IPS DF 6.9 (cell line): ENCODE measurements at regions not wholly inside any gene's neighbourhood (a gene's known extent, or its start where the extent isn't known, plus 50 kb on each side); places are given as distances from the start of the nearest gene placed in this dataset.
"Not testable (repeated sequence)": the region's sequence is repeated elsewhere in the genome, so short reads cannot be mapped to it uniquely, and the experiment has no call there.

ENCODE experiments used
- DNase-seq: peaks from one replicate; pipeline ENCODE4 v3.0.0-alpha.2; 2013; ENCODE audit warnings: low read depth, low spot score
- H3K27ac ChIP-seq: one replicate; pipeline ENCODE4 v1.5.1; 2013; ENCODE audit warnings: low read length, control low read depth
- H3K27me3 ChIP-seq: 2 replicates; pipeline ENCODE4 v1.6.1; 2013; ENCODE audit warnings: mild to moderate bottlenecking, low read length; ENCODE audit not compliant: control insufficient read depth, insufficient read depth
- H3K36me3 ChIP-seq: 2 replicates; pipeline ENCODE4 v1.6.1; 2013; ENCODE audit warnings: low read length; ENCODE audit not compliant: control insufficient read depth, insufficient read depth
- H3K4me1 ChIP-seq: 2 replicates; pipeline ENCODE4 v1.6.1; 2013; ENCODE audit warnings: low read length; ENCODE audit not compliant: control insufficient read depth, insufficient read depth
- H3K4me3 ChIP-seq: 2 replicates; pipeline ENCODE4 v1.5.1; 2013; ENCODE audit warnings: mild to moderate bottlenecking, low read length
- H3K9me3 ChIP-seq: 2 replicates; pipeline ENCODE4 v1.6.1; 2013; ENCODE audit warnings: low read length, inconsistent platforms; ENCODE audit not compliant: control insufficient read depth, insufficient read depth
- WGBS: extraction: QIAGEN DNeasy Blood & Tissue Kit; methylation state at CpG from one replicate; pipeline ENCODE4 v1.1.7; 2013; ENCODE audit warnings: mixed read lengths, missing lambda C conversion rate; ENCODE audit not compliant: insufficient read length, insufficient coverage; 5-methylcytosine and 5-hydroxymethylcytosine counted together

DNA sequence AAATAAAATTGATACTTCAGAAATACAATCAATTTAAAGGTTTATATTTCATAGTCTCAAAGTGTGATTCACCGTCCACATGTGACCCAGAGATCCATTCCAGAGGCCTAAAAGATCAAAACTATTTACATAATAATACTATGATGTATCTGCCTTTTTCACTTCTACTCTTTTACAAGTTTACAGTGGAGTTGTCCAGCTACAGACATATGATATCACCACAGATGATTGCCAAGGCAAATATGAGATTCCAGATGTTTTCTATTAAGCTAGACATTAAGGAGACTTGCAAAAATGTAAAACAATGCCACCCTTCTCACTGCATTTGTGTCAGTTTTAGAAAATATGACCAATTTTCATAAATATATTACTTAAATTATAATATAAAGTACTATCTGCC lies 443.7 kb downstream of the GJA1 start:
- Histone ChIP-seq H3K4me3 (no peak overlapping the region), H3K4me1 (no peaks in the 10 kb centered on the region), H3K27me3 (no peaks in the 10 kb centered on the region), H3K9me3 (no peaks in the 10 kb centered on the region), H3K36me3 (no peaks in the 10 kb centered on the region), H3K27ac (no peak overlapping the region)
- DNase-seq, result no peak
- no CpG with 5 or more reads among the region's 1 CpG for WGBS

DNA sequence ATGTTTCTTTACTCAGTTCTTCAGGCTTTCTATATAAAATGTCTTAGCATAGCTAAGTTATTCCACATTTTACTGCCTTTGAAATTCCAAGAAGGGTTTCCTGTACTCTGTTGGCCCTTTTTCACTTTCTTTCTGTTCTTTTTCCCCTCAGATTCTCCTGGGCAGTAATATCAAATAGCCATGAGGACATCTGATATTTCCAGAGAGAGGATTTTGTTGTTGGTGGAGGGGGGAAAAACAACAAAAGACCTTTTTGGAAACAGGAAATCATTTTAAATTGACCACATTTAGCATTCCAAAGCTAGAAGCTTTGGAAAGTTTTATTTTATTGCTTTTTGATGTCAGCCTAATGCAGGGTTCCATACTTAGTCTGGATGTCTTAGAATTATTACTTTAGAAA lies 445.4 kb downstream of the GJA1 start:
- no peak for DNase-seq
- H3K9me3 ChIP-seq, result no peaks in the 10 kb centered on the region
- H3K4me3 ChIP-seq, result no peak overlapping the region
- H3K4me1 ChIP-seq, result no peaks in the 10 kb centered on the region
- no peaks in the 10 kb centered on the region for H3K36me3 ChIP-seq
- H3K27ac ChIP-seq, result no peak overlapping the region
- H3K27me3 ChIP-seq, result no peaks in the 10 kb centered on the region

DNA sequence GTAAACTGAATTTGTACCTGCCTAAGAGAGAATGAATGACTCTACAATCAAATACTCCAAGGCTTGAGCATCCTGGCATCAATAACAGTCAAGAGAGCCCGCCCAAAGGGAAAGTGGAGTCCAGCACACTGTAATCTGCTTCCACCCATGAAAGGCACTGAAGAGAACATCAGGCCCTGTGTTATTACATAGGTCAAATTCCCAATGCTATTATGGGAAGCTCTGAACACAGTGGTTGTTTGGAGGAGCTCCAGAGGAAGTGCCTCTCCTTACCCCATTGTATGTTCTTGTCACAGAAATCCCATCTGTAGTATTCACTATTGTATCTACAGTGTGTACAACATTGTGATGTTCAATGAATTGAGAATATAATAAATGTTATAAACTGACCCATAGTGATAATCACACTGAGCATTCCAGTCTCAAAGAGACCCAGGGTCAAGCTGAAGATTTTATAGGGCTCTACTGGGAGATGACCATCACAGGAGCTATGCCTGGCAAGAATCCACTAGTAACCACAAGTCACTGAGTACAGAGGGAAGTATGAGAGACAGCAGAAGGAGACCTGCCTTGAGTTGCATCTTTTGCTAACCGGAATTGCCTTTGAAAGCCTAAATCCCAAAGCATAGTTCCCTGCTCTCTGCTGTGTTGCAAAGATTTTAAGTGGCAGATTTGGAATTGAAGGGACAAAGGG lies 446.7 kb downstream of the GJA1 start:
- WGBS, result no CpG with 5 or more reads among the region's 2 CpGs
- DNase-seq, result no peak

GRCh38 chr6:121884091-121884490 lies 448.6 kb downstream of the GJA1 start:
- no peaks in the 10 kb centered on the region for H3K4me1 ChIP-seq
- no CpG with 5 or more reads among the region's 4 CpGs for WGBS
- H3K36me3 ChIP-seq, result no peaks in the 10 kb centered on the region
- H3K9me3 ChIP-seq, result no peaks in the 10 kb centered on the region
- H3K27me3 ChIP-seq, result no peaks in the 10 kb centered on the region
- no peak for DNase-seq
- no peak overlapping the region for H3K4me3 ChIP-seq
- H3K27ac ChIP-seq, result no peak overlapping the region

More for the DNA sequence above, 446.7 kb downstream of the GJA1 start:
- H3K4me1 ChIP-seq, result no peaks in the 10 kb centered on the region
- H3K27ac ChIP-seq, result no peak overlapping the region
- H3K9me3 ChIP-seq, result no peaks in the 10 kb centered on the region
- no peaks in the 10 kb centered on the region for H3K36me3 ChIP-seq
- no peak overlapping the region for H3K4me3 ChIP-seq
- no peaks in the 10 kb centered on the region for H3K27me3 ChIP-seq

DNA sequence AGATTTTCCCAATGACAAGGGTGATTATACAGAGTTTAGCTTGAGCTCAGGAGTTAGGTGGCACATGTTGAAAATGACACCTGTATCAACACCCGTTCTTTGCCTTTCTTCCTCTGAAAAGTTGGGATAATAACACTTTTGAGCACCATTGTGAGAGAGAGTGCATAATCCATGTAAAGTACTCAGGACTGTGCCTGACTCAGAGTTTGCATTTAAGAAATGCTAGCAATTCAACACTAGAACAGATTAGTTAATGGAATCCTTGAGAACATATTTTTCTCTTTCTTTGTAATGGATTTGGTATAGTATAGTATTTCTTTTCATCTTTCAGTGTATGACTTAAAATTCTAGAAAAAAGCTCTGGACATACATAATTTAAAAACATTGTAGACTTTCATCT lies 449.2 kb downstream of the GJA1 start:
- Histone ChIP-seq H3K27ac (no peak overlapping the region), H3K27me3 (no peaks in the 10 kb centered on the region), H3K4me1 (no peaks in the 10 kb centered on the region), H3K36me3 (no peaks in the 10 kb centered on the region), H3K9me3 (no peaks in the 10 kb centered on the region), H3K4me3 (no peak overlapping the region)
- no CpG with 5 or more reads among the region's 1 CpG for WGBS
- DNase-seq, result no peak

DNA sequence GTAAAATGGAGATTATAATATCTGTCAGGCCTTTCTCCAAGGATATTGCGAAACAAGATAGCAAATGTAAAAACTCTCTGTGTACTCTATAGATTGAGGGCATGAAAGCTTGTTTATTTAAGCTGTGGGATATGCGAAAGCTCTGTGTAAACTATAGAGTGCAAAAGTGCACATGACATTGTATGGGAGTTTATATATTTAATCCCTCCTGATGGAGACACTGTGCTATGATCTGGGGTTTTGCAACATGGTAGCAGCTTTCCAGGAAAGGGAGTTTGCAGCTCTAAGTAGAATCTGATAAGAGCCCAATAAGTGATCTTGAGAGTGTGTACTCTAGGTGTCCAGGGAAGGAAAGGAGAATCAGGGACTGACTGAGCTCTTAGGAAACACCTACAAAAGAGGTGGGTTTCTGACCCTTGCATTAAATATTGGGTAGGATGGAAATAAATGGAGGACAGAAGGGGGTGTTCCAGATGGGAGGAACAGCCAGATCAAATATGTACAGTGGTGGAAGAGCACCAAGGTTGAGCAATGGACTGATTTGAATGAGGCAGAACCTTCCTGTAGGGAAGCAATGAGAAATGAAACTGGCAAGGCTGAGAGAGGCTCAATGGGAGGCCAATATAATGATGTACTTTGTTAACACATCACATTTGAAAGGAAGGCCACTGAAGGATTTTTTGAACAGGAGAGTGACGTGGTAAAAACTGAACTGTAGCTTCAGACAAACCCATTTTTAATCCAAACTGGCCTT lies 450.1 kb downstream of the GJA1 start:
- H3K36me3 ChIP-seq, result no peaks in the 10 kb centered on the region
- H3K9me3 ChIP-seq, result no peaks in the 10 kb centered on the region
- WGBS, result no CpG with 5 or more reads among the region's 3 CpGs
- no peaks in the 10 kb centered on the region for H3K4me1 ChIP-seq
- H3K27ac ChIP-seq, result no peak overlapping the region
- H3K27me3 ChIP-seq, result no peaks in the 10 kb centered on the region
- no peak for DNase-seq
- H3K4me3 ChIP-seq, result no peak overlapping the region

GRCh38 chr6:121886223-121886830 lies 450.9 kb downstream of the GJA1 start:
- H3K27ac ChIP-seq, result no peak overlapping the region
- H3K27me3 ChIP-seq, result no peaks in the 10 kb centered on the region
- H3K4me3 ChIP-seq, result no peak overlapping the region

DNA sequence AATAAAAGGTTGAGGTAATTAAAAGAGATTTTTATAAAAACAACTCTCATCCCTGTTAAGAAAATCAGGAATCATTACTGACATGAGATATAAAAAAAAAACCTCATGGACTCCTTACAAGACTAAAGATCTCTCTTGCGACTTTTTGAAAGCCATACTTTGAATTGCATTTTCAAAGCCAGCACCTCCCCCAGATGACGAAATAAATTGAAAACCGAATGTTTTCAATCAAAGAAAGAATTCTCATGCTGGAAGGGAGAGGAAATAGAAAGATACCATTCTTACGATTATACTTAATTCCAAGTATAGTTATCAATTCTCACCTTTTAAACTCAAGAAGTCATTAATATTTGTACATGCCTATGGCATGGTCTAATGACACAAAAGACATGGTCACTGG lies 452.3 kb downstream of the GJA1 start:
- no peak for DNase-seq
- no peaks in the 10 kb centered on the region for H3K27me3 ChIP-seq
- H3K4me3 ChIP-seq, result no peak overlapping the region
- H3K4me1 ChIP-seq, result no peaks in the 10 kb centered on the region; the same call in 1 of the 2 replicates
- no peaks in the 10 kb centered on the region for H3K9me3 ChIP-seq
- no peaks in the 10 kb centered on the region for H3K36me3 ChIP-seq
- no CpG with 5 or more reads among the region's 4 CpGs for WGBS
- H3K27ac ChIP-seq, result no peak overlapping the region

More at GRCh38 chr6:121886223-121886830, 450.9 kb downstream of the GJA1 start:
- Histone ChIP-seq H3K36me3 (no peaks in the 10 kb centered on the region), H3K9me3 (no peaks in the 10 kb centered on the region), H3K4me1 (no peaks in the 10 kb centered on the region; the same call in 1 of the 2 replicates)
- no peak for DNase-seq
- WGBS, result no CpG with 5 or more reads among the region's 2 CpGs

DNA sequence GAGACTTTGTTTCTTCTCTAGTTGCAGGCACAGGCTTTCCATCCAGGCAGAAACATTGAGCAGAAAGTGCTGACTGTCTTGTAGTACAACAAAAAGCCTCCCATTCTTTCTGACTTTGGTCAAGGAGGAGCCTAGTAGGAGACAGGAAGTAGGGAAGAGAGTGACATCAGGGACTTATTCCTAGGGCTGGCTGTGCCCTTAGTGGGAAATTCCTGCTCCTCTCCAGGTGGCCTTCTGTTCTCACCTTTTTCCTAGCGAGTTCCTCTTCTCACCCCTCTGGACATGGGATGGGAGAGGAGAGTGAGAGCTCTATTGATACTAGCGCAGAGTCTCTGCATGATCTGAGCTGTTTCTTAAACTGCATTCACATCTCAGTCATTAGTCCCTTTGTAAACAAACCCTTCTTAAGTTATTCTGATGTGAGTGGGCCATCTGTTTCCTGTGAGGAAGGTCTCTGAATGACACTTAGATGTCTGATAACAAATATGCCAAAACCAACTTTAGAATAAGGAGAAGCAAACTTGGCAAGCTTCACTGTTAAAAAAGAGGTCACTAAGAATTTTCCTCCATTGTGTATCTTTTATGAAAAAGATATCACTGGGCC lies 455.0 kb downstream of the GJA1 start:
- Histone ChIP-seq H3K4me3 (no peak overlapping the region), H3K27ac (no peak overlapping the region), H3K27me3 (no peaks in the 10 kb centered on the region), H3K4me1 (no peaks in the 10 kb centered on the region; the same call in 1 of the 2 replicates), H3K36me3 (no peaks in the 10 kb centered on the region), H3K9me3 (no peaks in the 10 kb centered on the region)
- no CpG with 5 or more reads among the region's 2 CpGs for WGBS
- DNase-seq, result no peak

GRCh38 chr6:121895731-121896130 lies 460.3 kb downstream of the GJA1 start:
- not testable (repeated sequence) for H3K27me3 ChIP-seq, H3K27ac ChIP-seq, H3K36me3 ChIP-seq, H3K9me3 ChIP-seq, H3K4me1 ChIP-seq, H3K4me3 ChIP-seq, DNase-seq
- no CpG with 5 or more reads among the region's 5 CpGs for WGBS
